ENCODE measurements at regions not wholly inside any gene's neighbourhood (a gene's known extent, or its start where the extent isn't known, plus 50 kb on each side); places are given as distances from the start of the nearest gene placed in this dataset.

GRCh38 chr7:38057829-38058228 is 120.2 kb upstream of the STARD3NL start:
- Histone ChIP-seq H3K27ac (no peak overlapping the region), H3K27me3 (no peaks in the 10 kb centered on the region), H3K4me3 (no peak overlapping the region), H3K4me1 (no peaks in the 10 kb centered on the region), H3K9me3 (no peaks in the 10 kb centered on the region), H3K36me3 (no peaks in the 10 kb centered on the region)
- no peak for TF ChIP-seq CTCF (IDR thresholded peaks at IDR 0.05)
- no peak for TF ChIP-seq POLR2A (IDR thresholded peaks at IDR 0.05)
- DNase-seq: no peak

GRCh38 chr7:38060116-38060515 is 117.9 kb upstream of the STARD3NL start:
- H3K9me3 ChIP-seq: no peaks in the 10 kb centered on the region
- no peak overlapping the region for H3K27ac ChIP-seq
- no peaks in the 10 kb centered on the region for H3K27me3 ChIP-seq
- H3K36me3 ChIP-seq: no peaks in the 10 kb centered on the region
- H3K4me3 ChIP-seq: no peak overlapping the region
- H3K4me1 ChIP-seq: no peaks in the 10 kb centered on the region
- DNase-seq: no peak
- TF ChIP-seq CTCF (IDR thresholded peaks at IDR 0.05): no peak
- TF ChIP-seq POLR2A (IDR thresholded peaks at IDR 0.05): no peak

GRCh38 chr7:38060637-38061036 is 117.4 kb upstream of the STARD3NL start:
- Histone ChIP-seq H3K27me3 (no peaks in the 10 kb centered on the region), H3K9me3 (no peaks in the 10 kb centered on the region), H3K4me3 (no peak overlapping the region), H3K27ac (no peak overlapping the region), H3K36me3 (no peaks in the 10 kb centered on the region), H3K4me1 (no peaks in the 10 kb centered on the region)
- TF ChIP-seq POLR2A (IDR thresholded peaks at IDR 0.05) (no peak), CTCF (IDR thresholded peaks at IDR 0.05) (no peak)
- no peak for DNase-seq

- Histone ChIP-seq H3K36me3 (no peaks in the 10 kb centered on the region), H3K9me3 (no peaks in the 10 kb centered on the region), H3K4me1 (no peaks in the 10 kb centered on the region), H3K4me3 (no peak overlapping the region), H3K27me3 (no peaks in the 10 kb centered on the region), H3K27ac (no peak overlapping the region)
- DNase-seq: no peak
- TF ChIP-seq CTCF (IDR thresholded peaks at IDR 0.05) (no peak), POLR2A (IDR thresholded peaks at IDR 0.05) (no peak)
Measured at GRCh38 chr7:38066391-38066790, 111.7 kb upstream of the STARD3NL start.

GRCh38 chr7:38068461-38068860 is 109.6 kb upstream of the STARD3NL start:
- Histone ChIP-seq H3K4me3 (no peak overlapping the region), H3K9me3 (no peaks in the 10 kb centered on the region), H3K36me3 (no peaks in the 10 kb centered on the region), H3K4me1 (no peaks in the 10 kb centered on the region), H3K27me3 (no peaks in the 10 kb centered on the region), H3K27ac (no peak overlapping the region)
- no peak for TF ChIP-seq POLR2A (IDR thresholded peaks at IDR 0.05)
- no peak for TF ChIP-seq CTCF (IDR thresholded peaks at IDR 0.05)
- no peak for DNase-seq

- DNase-seq: no peak
- H3K4me1 ChIP-seq: no peaks in the 10 kb centered on the region
- no peak overlapping the region for H3K4me3 ChIP-seq
- no peaks in the 10 kb centered on the region for H3K36me3 ChIP-seq
- TF ChIP-seq POLR2A (IDR thresholded peaks at IDR 0.05): no peak
- TF ChIP-seq CTCF (IDR thresholded peaks at IDR 0.05): no peak
- H3K27ac ChIP-seq: no peak overlapping the region
- H3K27me3 ChIP-seq: no peaks in the 10 kb centered on the region
- H3K9me3 ChIP-seq: no peaks in the 10 kb centered on the region
Measured at GRCh38 chr7:38069052-38069451, 109.0 kb upstream of the STARD3NL start.

Data from Peyer's patch (tissue), 4 donors.